ENCODE measurements at regions not wholly inside any gene's neighbourhood (a gene's known extent, or its start where the extent isn't known, plus 50 kb on each side); places are given as distances from the start of the nearest gene placed in this dataset.
"Not testable (repeated sequence)": the region's sequence is repeated elsewhere in the genome, so short reads cannot be mapped to it uniquely, and the experiment has no call there.

DNA sequence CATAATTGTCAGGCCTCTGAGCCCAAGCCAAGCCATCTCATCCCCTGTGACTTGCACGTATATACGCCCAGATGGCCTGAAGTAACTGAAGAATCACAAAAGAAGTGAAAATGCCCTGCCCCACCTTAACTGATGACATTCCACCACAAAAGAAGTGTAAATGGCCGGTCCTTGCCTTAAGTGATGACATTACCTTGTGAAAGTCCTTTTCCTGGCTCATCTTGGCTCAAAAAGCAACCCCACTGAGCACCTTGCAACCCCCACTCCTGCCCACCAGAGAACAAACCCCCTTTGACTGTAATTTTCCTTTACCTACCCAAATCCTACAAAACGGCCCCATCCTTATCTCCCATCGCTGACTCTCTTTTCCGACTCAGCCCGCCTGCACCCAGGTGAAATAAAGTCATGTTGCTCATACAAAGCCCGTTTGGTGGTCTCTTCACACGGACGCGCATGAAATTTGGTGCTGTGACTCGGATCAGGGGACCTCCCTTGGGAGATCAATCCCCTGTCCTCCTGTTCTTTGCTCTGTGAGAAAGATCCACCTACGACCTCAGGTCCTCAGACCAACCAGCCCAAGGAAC, 692.1 kb downstream of the EFNA5 start:
- TF ChIP-seq, protein P1, sequence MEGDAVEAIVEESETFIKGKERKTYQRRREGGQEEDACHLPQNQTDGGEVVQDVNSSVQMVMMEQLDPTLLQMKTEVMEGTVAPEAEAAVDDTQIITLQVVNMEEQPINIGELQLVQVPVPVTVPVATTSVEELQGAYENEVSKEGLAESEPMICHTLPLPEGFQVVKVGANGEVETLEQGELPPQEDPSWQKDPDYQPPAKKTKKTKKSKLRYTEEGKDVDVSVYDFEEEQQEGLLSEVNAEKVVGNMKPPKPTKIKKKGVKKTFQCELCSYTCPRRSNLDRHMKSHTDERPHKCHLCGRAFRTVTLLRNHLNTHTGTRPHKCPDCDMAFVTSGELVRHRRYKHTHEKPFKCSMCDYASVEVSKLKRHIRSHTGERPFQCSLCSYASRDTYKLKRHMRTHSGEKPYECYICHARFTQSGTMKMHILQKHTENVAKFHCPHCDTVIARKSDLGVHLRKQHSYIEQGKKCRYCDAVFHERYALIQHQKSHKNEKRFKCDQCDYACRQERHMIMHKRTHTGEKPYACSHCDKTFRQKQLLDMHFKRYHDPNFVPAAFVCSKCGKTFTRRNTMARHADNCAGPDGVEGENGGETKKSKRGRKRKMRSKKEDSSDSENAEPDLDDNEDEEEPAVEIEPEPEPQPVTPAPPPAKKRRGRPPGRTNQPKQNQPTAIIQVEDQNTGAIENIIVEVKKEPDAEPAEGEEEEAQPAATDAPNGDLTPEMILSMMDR (conservative IDR thresholded peaks at IDR 0.05): not testable (repeated sequence)
- TF ChIP-seq ZFX (IDR thresholded peaks at IDR 0.05): not testable (repeated sequence)
